ENCODE measurements at regions not wholly inside any gene's neighbourhood (a gene's known extent, or its start where the extent isn't known, plus 50 kb on each side); places are given as distances from the start of the nearest gene placed in this dataset.
A peak's percentile ranks its signal among the peaks of the same experiment; 100 is the strongest.

DNA sequence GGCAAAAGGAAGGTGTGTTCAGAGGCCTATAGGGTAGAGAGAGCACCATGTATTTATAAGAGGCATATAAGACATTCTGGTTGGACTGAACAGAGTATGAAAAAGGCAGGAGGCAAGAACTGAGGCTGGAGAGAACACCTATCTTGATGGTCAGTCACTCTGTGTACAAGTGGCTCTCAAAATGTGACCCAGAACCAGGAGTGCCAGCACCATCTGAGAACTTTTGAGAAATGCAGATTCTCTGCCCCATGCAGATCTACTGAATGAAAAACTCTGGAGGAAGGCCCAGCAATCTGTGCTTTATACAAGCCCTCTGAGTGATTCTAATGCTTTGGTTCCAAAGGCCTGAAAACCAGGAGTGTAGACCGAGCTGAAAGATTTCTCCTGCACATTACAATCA lies 324.0 kb upstream of the IL12A start:
- Histone ChIP-seq H3K4me2 (ENCODE audit: low read length) (no peak overlapping the region), H3K4me1 (ENCODE audit: control insufficient read depth in 1 of 2, insufficient read depth in 2 of 2, low read length in 2 of 2) (peaks cover 3 to 9% of the 10 kb centered on the region in 2 experiments; a peak in 3 of 4 replicates), H3K27me3 (ENCODE audit: insufficient read depth, low read length) (no peaks in the 10 kb centered on the region), H3K36me3 (ENCODE audit: control insufficient read depth in 1 of 2, insufficient read depth in 2 of 2, low read length in 2 of 2) (no peaks in the 10 kb centered on the region), H3K9me2 (ENCODE audit: insufficient read depth) (no peaks in the 10 kb centered on the region), H3K79me2 (ENCODE audit: insufficient read depth, low read length) (no peaks in the 10 kb centered on the region), H4K20me1 (ENCODE audit: insufficient read depth) (no peaks in the 10 kb centered on the region), H3K9me3 (ENCODE audit: control insufficient read depth in 1 of 2, insufficient read depth in 1 of 2, low read depth in 1 of 2, low read length in 2 of 2) (no peaks in the 10 kb centered on the region), H2AFZ (ENCODE audit: low read depth, low read length, poor library complexity, severe bottlenecking) (no peak overlapping the region), H3K9ac (ENCODE audit: low read length) (no peak overlapping the region), H3K27ac (ENCODE audit: low read depth, low read length) (no peak overlapping the region), H3K4me3 (replicated peaks in 1 of 2; ENCODE audit: low read depth in 1 of 2, low read length in 2 of 2) (no peak overlapping the region)
- ChIA-PET RAD21 (ENCODE audit: low non-redundant PET in 1 of 2, low total read pairs in 2 of 2, uncharacterized antibody in 2 of 2, unreplicated experiment in 2 of 2) (no interaction called here), CTCF (no interaction called here), POLR2A (no interaction called here)
- no TSS peak for BruUV-seq (replicated peaks)
- DNase-seq (ENCODE audit: low read depth, low spot score), result no peak
- no peak for TF ChIP-seq CEBPB (IDR thresholded peaks at IDR 0.05; ENCODE audit: low read depth)
- no peak for ATAC-seq
- intact Hi-C loops (cut with micrococcal nuclease), result no loop called here

DNA sequence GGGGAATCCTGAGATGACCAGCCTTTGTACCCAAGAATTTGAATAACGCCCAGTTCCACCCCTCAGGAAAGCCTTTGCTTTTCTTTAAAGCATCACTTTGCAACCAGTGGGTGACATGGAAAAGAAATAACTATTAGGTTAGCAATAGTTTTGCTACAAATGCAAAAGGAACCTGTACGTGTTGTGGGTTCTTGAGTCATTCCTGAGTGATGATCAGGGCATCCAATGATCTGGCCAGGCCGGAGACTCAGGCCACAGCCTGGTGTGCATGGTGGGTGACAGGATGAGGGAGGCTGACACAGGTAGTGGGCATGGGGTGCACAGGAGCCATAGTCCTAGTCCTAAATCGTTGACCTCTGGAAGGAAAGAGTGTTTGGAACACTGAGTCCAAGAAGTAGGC lies 321.4 kb upstream of the IL12A start:
- Histone ChIP-seq H3K79me2 (ENCODE audit: insufficient read depth, low read length) (no peaks in the 10 kb centered on the region), H3K4me3 (replicated peaks in 1 of 2; ENCODE audit: low read depth in 1 of 2, low read length in 2 of 2) (no peak overlapping the region), H3K36me3 (ENCODE audit: control insufficient read depth in 1 of 2, insufficient read depth in 2 of 2, low read length in 2 of 2) (no peaks in the 10 kb centered on the region), H3K4me1 (ENCODE audit: control insufficient read depth in 1 of 2, insufficient read depth in 2 of 2, low read length in 2 of 2) (peaks cover 3 to 9% of the 10 kb centered on the region in 2 experiments; a peak in 3 of 4 replicates), H3K9me2 (ENCODE audit: insufficient read depth) (no peaks in the 10 kb centered on the region), H3K9ac (ENCODE audit: low read length) (no peak overlapping the region), H3K27ac (ENCODE audit: low read depth, low read length) (no peak overlapping the region), H3K9me3 (ENCODE audit: control insufficient read depth in 1 of 2, insufficient read depth in 1 of 2, low read depth in 1 of 2, low read length in 2 of 2) (no peaks in the 10 kb centered on the region), H3K27me3 (ENCODE audit: insufficient read depth, low read length) (no peaks in the 10 kb centered on the region), H4K20me1 (ENCODE audit: insufficient read depth) (no peaks in the 10 kb centered on the region), H3K4me2 (ENCODE audit: low read length) (no peak overlapping the region), H2AFZ (ENCODE audit: low read depth, low read length, poor library complexity, severe bottlenecking) (no peak overlapping the region)
- intact Hi-C loops (cut with micrococcal nuclease), result no loop called here
- TF ChIP-seq SIN3A (IDR thresholded peaks at IDR 0.05; ENCODE audit: low read depth) (no peak), CEBPB (IDR thresholded peaks at IDR 0.05; ENCODE audit: low read depth) (no peak), CBX3 (IDR thresholded peaks at IDR 0.05; ENCODE audit: low read depth) (no peak), SRF (IDR thresholded peaks at IDR 0.05; ENCODE audit: low read depth) (no peak)
- CTCF ChIA-PET, result no interaction called here
- ATAC-seq (no peak), DNase-seq (ENCODE audit: low read depth, low spot score) (no peak)
- BruUV-seq (replicated peaks), result no TSS peak
- POLR2A ChIA-PET, result no interaction called here
- RAD21 ChIA-PET (ENCODE audit: low non-redundant PET in 1 of 2, low total read pairs in 2 of 2, uncharacterized antibody in 2 of 2, unreplicated experiment in 2 of 2), result no interaction called here

DNA sequence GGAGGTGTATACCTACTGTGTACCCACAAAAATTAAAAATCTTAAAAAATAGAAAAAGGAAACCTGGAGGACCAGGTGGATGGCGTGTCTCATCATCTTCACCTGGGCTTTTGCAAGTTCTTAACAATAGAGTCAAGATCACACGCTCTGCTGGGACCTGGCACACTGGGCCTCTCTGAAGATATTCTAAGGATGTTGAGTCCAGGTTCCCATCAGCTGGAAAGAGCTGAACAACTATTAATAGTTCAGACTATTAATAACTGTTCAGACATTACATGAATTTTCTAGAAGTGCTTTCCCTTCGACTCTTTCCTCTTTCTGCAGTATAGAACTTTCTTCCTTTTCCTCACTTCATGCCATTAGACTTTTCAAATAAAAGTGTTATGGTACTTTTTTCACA lies 320.2 kb upstream of the IL12A start:
- no peaks in the 10 kb centered on the region for H3K9me3 ChIP-seq (ENCODE audit: control insufficient read depth in 1 of 2, insufficient read depth in 1 of 2, low read depth in 1 of 2, low read length in 2 of 2)
- H3K9me2 ChIP-seq (ENCODE audit: insufficient read depth), result no peaks in the 10 kb centered on the region
- peaks cover 3 to 9% of the 10 kb centered on the region in 2 experiments; a peak in 3 of 4 replicates for H3K4me1 ChIP-seq (ENCODE audit: control insufficient read depth in 1 of 2, insufficient read depth in 2 of 2, low read length in 2 of 2)
- no TSS peak for BruUV-seq (replicated peaks)
- H3K4me2 ChIP-seq (ENCODE audit: low read length), result peak overlapping the region; percentile 39
- H3K79me2 ChIP-seq (ENCODE audit: insufficient read depth, low read length), result no peaks in the 10 kb centered on the region
- RAD21 ChIA-PET (ENCODE audit: low non-redundant PET in 1 of 2, low total read pairs in 2 of 2, uncharacterized antibody in 2 of 2, unreplicated experiment in 2 of 2), result no interaction called here
- H3K4me3 ChIP-seq (replicated peaks in 1 of 2; ENCODE audit: low read depth in 1 of 2, low read length in 2 of 2), result no peak overlapping the region
- intact Hi-C loops (cut with micrococcal nuclease), result no loop called here
- DNase-seq (ENCODE audit: low read depth, low spot score) (no peak), ATAC-seq (no peak)
- H3K36me3 ChIP-seq (ENCODE audit: control insufficient read depth in 1 of 2, insufficient read depth in 2 of 2, low read length in 2 of 2), result no peaks in the 10 kb centered on the region
- POLR2A ChIA-PET, result no interaction called here
- H2AFZ ChIP-seq (ENCODE audit: low read depth, low read length, poor library complexity, severe bottlenecking), result peak overlapping the region; percentile 13
- no peaks in the 10 kb centered on the region for H4K20me1 ChIP-seq (ENCODE audit: insufficient read depth)
- H3K27me3 ChIP-seq (ENCODE audit: insufficient read depth, low read length), result no peaks in the 10 kb centered on the region
- CTCF ChIA-PET, result no interaction called here
- no peak overlapping the region for H3K27ac ChIP-seq (ENCODE audit: low read depth, low read length)
- H3K9ac ChIP-seq (ENCODE audit: low read length), result no peak overlapping the region
- TF ChIP-seq POLR2A (IDR thresholded peaks at IDR 0.05; ENCODE audit: borderline replicate concordance, extremely low read depth, insufficient read depth, insufficient read length) (no peak), SP1 (IDR thresholded peaks at IDR 0.05; ENCODE audit: low read depth) (no peak), ATF3 (IDR thresholded peaks at IDR 0.05) (no peak), SIN3A (IDR thresholded peaks at IDR 0.05; ENCODE audit: low read depth) (no peak), REST (IDR thresholded peaks at IDR 0.05; ENCODE audit: low read depth) (no peak), RAD21 (IDR thresholded peaks at IDR 0.05; ENCODE audit: low read depth) (no peak), YY1 (IDR thresholded peaks at IDR 0.05; ENCODE audit: extremely low read depth, insufficient replicate concordance, low read depth, low read length) (no peak)

All from HCT116 (cell line).